GM12891 (cell line): ENCODE measurements at regions not wholly inside any gene's neighbourhood (a gene's known extent, or its start where the extent isn't known, plus 50 kb on each side); places are given as distances from the start of the nearest gene placed in this dataset.

Source experiments
- POLR2A ChIP-seq: IDR thresholded peaks from 2 replicates; pipeline ENCODE4 v1.6.1; 2011; ENCODE audit warnings: low read depth, low read length, control low read depth
- POLR2AphosphoS5 ChIP-seq: IDR thresholded peaks from 2 replicates; pipeline ENCODE4 v1.6.1; 2011; ENCODE audit warnings: low read depth, low read length, control low read depth
- POU2F2 ChIP-seq: IDR thresholded peaks from 2 replicates; pipeline ENCODE4 v1.6.1; 2011; ENCODE audit warnings: low read depth, mild to moderate bottlenecking, control low read depth, low read length, moderate library complexity

DNA sequence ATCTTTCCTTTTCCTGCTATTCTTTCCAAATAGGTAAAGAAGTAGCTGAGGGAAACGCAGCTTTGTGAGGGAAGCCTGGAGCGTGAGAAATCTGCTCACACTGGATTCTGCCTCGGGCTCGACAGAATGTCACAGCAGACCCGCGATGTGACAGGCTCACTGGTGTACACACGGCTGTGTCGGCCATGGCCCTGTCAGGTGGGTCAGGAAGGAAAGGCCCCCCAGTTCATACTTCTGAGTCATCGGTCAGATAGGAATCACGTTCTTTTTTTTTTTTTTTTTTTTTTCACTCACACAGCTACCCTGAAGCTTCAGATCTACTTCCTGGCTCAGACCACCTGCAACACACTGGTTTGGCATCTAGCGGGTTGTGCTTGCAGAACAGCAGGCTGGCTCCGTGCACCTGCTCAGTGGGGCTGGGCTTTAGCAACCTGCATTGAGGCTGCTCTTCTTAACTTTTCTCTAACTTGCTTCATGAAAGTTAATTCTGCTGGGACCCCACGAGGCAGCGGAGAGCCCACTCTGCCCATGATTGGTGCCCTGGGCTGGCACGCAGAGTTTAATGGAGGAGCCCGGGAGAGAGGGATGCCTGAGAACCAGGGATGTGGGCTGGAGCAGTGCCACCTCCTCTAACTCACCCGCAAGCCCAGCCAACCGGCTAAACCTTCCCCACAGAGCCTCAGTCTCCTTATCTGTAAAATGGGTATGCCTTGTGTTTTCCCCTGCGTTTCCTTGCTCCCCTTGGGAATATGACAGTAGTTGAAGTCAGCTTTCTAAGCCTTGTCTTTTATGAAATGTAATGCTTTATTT lies 61.5 kb upstream of the FNDC1 start:
- TF ChIP-seq POLR2A (no peak), POU2F2 (no peak), POLR2AphosphoS5 (no peak)
